RWPE2 (cell line): ENCODE measurements at regions not wholly inside any gene's neighbourhood (a gene's known extent, or its start where the extent isn't known, plus 50 kb on each side); places are given as distances from the start of the nearest gene placed in this dataset.
"Not testable (repeated sequence)": the region's sequence is repeated elsewhere in the genome, so short reads cannot be mapped to it uniquely, and the experiment has no call there.

Experiments
- ATAC-seq: fragments of 200-7000 bp; cut with Tn5 transposase; 3 replicates; pipeline ENCODE4 v1.9.1; 2021; ENCODE audit warnings: low read depth
- DNase-seq: peaks from one replicate; pipeline ENCODE4 v3.0.0-alpha.2; 2020; ENCODE audit warnings: low spot score
- H3K27ac ChIP-seq: fragments of 450-650 bp; 2 replicates; pipeline ENCODE4 v1.5.1; 2017; ENCODE audit warnings: mild to moderate bottlenecking; ENCODE audit not compliant: poor library complexity, severe bottlenecking
- H3K27me3 ChIP-seq: fragments of 250-450 bp; sonication (Bioruptor Pico); 2 replicates; pipeline ENCODE4 v1.5.1; 2021; ENCODE audit warnings: mild to moderate bottlenecking, moderate library complexity; ENCODE audit not compliant: insufficient read depth, poor library complexity, severe bottlenecking
- H3K36me3 ChIP-seq: fragments of 250-450 bp; sonication (Bioruptor Pico); 2 replicates; pipeline ENCODE4 v1.5.1; 2020; ENCODE audit warnings: low read depth, mild to moderate bottlenecking, moderate library complexity
- H3K4me1 ChIP-seq: fragments of 250-450 bp; sonication (Bioruptor Pico); 2 replicates; pipeline ENCODE4 v1.5.1; 2021; ENCODE audit warnings: mild to moderate bottlenecking, moderate library complexity; ENCODE audit not compliant: insufficient read depth, poor library complexity, severe bottlenecking
- H3K4me3 ChIP-seq: fragments of 250-450 bp; sonication (Bioruptor Pico); 2 replicates; pipeline ENCODE4 v1.5.1; 2021; ENCODE audit warnings: mild to moderate bottlenecking, moderate library complexity; ENCODE audit not compliant: severe bottlenecking
- H3K9me3 ChIP-seq: fragments of 250-450 bp; sonication (Bioruptor Pico); 2 replicates; pipeline ENCODE4 v1.5.1; 2021; ENCODE audit warnings: mild to moderate bottlenecking, moderate library complexity; ENCODE audit not compliant: severe bottlenecking
- TF ChIP-seq, protein P1 (sequence below): fragments of 450-650 bp; IDR thresholded peaks from one replicate; pipeline ENCODE4 v1.5.1; 2017; ENCODE audit warnings: mild to moderate bottlenecking, moderate library complexity; ENCODE audit not compliant: poor library complexity, severe bottlenecking

GRCh38 chr2:167651406-167652151 lies 595.8 kb downstream of the STK39 start:
- ATAC-seq (no peak), DNase-seq (no peak)
- Histone ChIP-seq H3K9me3 (no peaks in the 10 kb centered on the region), H3K27ac (no peak overlapping the region), H3K4me3 (no peak overlapping the region), H3K27me3 (no peaks in the 10 kb centered on the region), H3K4me1 (no peaks in the 10 kb centered on the region), H3K36me3 (no peaks in the 10 kb centered on the region)
- TF ChIP-seq, protein P1, sequence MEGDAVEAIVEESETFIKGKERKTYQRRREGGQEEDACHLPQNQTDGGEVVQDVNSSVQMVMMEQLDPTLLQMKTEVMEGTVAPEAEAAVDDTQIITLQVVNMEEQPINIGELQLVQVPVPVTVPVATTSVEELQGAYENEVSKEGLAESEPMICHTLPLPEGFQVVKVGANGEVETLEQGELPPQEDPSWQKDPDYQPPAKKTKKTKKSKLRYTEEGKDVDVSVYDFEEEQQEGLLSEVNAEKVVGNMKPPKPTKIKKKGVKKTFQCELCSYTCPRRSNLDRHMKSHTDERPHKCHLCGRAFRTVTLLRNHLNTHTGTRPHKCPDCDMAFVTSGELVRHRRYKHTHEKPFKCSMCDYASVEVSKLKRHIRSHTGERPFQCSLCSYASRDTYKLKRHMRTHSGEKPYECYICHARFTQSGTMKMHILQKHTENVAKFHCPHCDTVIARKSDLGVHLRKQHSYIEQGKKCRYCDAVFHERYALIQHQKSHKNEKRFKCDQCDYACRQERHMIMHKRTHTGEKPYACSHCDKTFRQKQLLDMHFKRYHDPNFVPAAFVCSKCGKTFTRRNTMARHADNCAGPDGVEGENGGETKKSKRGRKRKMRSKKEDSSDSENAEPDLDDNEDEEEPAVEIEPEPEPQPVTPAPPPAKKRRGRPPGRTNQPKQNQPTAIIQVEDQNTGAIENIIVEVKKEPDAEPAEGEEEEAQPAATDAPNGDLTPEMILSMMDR: no peak

DNA sequence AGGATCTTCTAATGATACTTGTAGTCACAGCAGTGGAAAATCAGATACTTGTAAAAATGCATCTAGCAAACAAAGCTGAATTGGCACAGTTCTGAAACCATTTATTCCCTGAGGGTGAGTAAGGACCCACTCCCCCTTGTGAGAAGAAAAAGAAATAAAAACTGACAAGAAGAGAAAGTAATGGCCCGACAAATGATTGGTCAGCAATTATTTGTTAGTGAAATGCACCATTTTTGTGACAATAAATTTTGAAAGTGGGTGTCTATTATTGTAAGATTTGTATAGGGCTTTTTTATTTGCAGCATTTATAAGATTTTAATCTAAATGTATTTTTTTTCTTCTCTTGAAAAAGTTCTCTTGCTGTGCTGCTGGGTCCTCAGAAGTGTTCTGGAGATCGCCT lies 600.8 kb downstream of the STK39 start:
- no peaks in the 10 kb centered on the region for H3K27me3 ChIP-seq
- TF ChIP-seq, protein P1: no peak
- H3K4me3 ChIP-seq: no peak overlapping the region
- no peak for ATAC-seq
- no peaks in the 10 kb centered on the region for H3K9me3 ChIP-seq
- H3K4me1 ChIP-seq: no peaks in the 10 kb centered on the region
- no peak overlapping the region for H3K27ac ChIP-seq
- no peak for DNase-seq
- no peaks in the 10 kb centered on the region for H3K36me3 ChIP-seq

DNA sequence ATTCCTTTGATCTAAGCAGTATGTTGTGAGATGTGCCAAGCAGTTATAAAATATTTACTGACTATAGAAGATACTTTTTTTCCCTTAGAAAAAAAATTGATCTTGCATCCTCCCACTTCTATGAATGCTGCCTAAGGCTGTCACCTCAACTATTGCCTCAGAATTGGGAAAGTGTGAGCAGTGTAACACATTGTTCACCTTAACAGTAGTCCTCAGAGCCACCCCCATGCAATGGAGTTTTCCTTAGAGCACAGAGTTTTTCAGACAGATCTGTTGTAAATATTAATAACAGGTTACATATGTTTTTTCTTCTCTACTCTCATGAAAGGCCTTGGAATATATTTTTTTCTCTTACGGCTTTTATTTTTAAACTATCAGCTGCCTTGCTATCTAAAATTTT lies 607.3 kb downstream of the STK39 start:
- Histone ChIP-seq H3K9me3 (no peaks in the 10 kb centered on the region), H3K36me3 (no peaks in the 10 kb centered on the region), H3K4me1 (no peaks in the 10 kb centered on the region), H3K4me3 (no peak overlapping the region), H3K27ac (no peak overlapping the region), H3K27me3 (no peaks in the 10 kb centered on the region)
- ATAC-seq: no peak
- TF ChIP-seq, protein P1: no peak
- DNase-seq: no peak

GRCh38 chr2:167637741-167638140 lies 609.7 kb downstream of the STK39 start:
- H3K27ac ChIP-seq: no peak overlapping the region
- no peaks in the 10 kb centered on the region for H3K27me3 ChIP-seq
- no peaks in the 10 kb centered on the region for H3K9me3 ChIP-seq
- ATAC-seq (no peak), DNase-seq (no peak)
- no peak overlapping the region for H3K4me3 ChIP-seq
- TF ChIP-seq, protein P1: no peak
- H3K36me3 ChIP-seq: no peaks in the 10 kb centered on the region
- no peaks in the 10 kb centered on the region for H3K4me1 ChIP-seq

DNA sequence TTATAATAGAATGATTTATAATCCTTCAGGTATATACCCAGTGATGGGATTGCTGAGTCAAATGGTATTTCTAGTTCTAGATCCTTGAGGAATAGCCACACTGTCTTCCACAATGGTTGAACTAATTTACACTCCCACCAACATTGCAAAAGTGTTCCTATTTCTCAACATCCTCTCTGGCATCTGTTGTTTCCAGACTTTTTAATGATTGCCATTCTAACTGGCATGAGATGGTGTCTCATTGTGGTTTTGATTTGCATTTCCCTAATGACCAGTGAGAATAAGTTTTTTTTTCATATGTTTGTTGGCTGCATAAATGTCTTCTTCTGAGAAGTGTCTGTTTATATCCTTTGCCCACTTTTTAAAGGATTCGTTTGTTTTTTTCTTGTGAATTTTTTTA lies 615.1 kb downstream of the STK39 start:
- not testable (repeated sequence) for H3K4me1 ChIP-seq, DNase-seq, H3K27me3 ChIP-seq, H3K36me3 ChIP-seq, ATAC-seq, H3K4me3 ChIP-seq, H3K9me3 ChIP-seq, H3K27ac ChIP-seq
